ENCODE measurements at regions not wholly inside any gene's neighbourhood (a gene's known extent, or its start where the extent isn't known, plus 50 kb on each side); places are given as distances from the start of the nearest gene placed in this dataset.

DNA sequence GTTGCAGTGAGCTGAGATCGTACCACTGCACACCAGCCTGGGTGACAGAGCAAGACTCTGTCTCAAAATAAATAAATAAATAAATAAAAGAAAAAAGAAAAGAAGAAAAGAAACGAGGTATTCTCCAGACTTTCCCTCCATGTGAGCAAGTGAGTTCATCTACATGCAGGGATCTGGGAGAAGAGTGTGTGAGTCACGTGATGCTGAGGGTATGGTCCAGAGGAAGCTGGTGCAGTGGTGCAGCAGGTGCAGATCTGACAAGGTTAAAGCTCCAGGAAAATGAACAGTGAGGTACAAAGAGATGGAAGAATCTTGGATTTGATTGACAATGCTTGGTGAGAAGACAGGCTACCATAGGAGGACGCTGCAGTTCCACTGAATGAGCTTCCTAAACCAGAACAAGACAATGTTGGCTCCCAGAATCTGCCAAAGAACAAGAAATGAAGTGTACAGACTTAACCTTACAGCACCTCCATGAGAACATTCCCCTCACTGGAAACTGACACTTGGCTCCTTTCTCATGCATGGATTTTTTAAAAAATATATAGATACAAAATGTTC, 79.5 kb upstream of the BTBD3 start:
- WGBS, 2 experiments (ENCODE audit: extremely low coverage in 2 of 2, insufficient read length in 1 of 2), result no CpG with 5 or more reads among the region's 4 CpGs
- dilution Hi-C loops (cut with HindIII; ENCODE audit: low sequenced_read_pairs, unreplicated experiment), result no loop called here
- CTCF ChIA-PET, result no interaction called here

More for the DNA sequence above, 79.5 kb upstream of the BTBD3 start:
- no peak overlapping the region for H2BK5ac ChIP-seq (ENCODE audit: low read depth, low read length, poor library complexity, severe bottlenecking)
- in situ Hi-C loops (cut with MboI; ENCODE audit: low sequenced_read_pairs) (no loop called here), intact Hi-C loops (cut with micrococcal nuclease) (no loop called here)
- peaks cover under 1% of the 10 kb centered on the region; the same call in 1 of the 2 replicates for H3K4me1 ChIP-seq (ENCODE audit: control insufficient read depth, insufficient read depth, low read length)
- TF ChIP-seq BHLHE40 (IDR thresholded peaks at IDR 0.05; ENCODE audit: low read depth, low read length) (no peak), NFE2L2 (IDR thresholded peaks at IDR 0.05; ENCODE audit: low read depth, low read length) (no peak), RCOR1 (IDR thresholded peaks at IDR 0.05; ENCODE audit: insufficient replicate concordance, low read length) (no peak), MXI1 (IDR thresholded peaks at IDR 0.05; ENCODE audit: borderline replicate concordance, low read depth, low read length) (no peak), SMC3 (IDR thresholded peaks at IDR 0.05; ENCODE audit: low read depth, low read length) (no peak), CEBPB (IDR thresholded peaks at IDR 0.05; ENCODE audit: low read depth, low read length) (no peak)
- H3K18ac ChIP-seq (ENCODE audit: low read depth, low read length), result no peak overlapping the region
- no peak overlapping the region for H2BK120ac ChIP-seq (ENCODE audit: low read depth, low read length)
- H4K8ac ChIP-seq (ENCODE audit: low read depth in 2 of 2, low read length in 2 of 2), result no peak overlapping the region
- no peaks in the 10 kb centered on the region for H3K27me3 ChIP-seq (ENCODE audit: control insufficient read depth, insufficient read depth, low read length)
- no peak overlapping the region for H2AFZ ChIP-seq (replicated peaks; ENCODE audit: low read length, poor library complexity)
- no peak overlapping the region for H3K9ac ChIP-seq (ENCODE audit: low read depth, low read length)
- no peaks in the 10 kb centered on the region for H4K20me1 ChIP-seq (ENCODE audit: insufficient read depth, low read length)
- no peak overlapping the region for H3K27ac ChIP-seq (ENCODE audit: insufficient read depth, low read length)
- no peaks in the 10 kb centered on the region for H3K36me3 ChIP-seq (ENCODE audit: control insufficient read depth, insufficient read depth, low read length)
- H4K5ac ChIP-seq (ENCODE audit: low read depth, low read length), result no peak overlapping the region
- no peak overlapping the region for H3K4me3 ChIP-seq (ENCODE audit: insufficient read depth, low read depth, low read length)
- DNase-seq (no peak), ATAC-seq (ENCODE audit: low read depth) (no peak)
- H3K56ac ChIP-seq (ENCODE audit: extremely low read depth, insufficient read depth, low read length), result no peak overlapping the region
- no peak overlapping the region for H2BK20ac ChIP-seq (ENCODE audit: low read depth, low read length)
- no peak overlapping the region for H3K14ac ChIP-seq (replicated peaks; ENCODE audit: low read depth, low read length)
- no peak overlapping the region for H3K23ac ChIP-seq (ENCODE audit: low read depth, low read length)
- no peak overlapping the region for H2BK15ac ChIP-seq (ENCODE audit: low read depth, low read length)
- peaks cover 2% of the 10 kb centered on the region; the same call in 1 of the 2 replicates for H3K9me3 ChIP-seq (ENCODE audit: control insufficient read depth, insufficient read depth, low read length)
- no peak overlapping the region for H3K4ac ChIP-seq (ENCODE audit: low read depth, low read length)
- BruUV-seq (replicated peaks), result no TSS peak
- H2AK9ac ChIP-seq (replicated peaks; ENCODE audit: low read depth, low read length, poor library complexity), result no peak overlapping the region
- no peaks in the 10 kb centered on the region for H3K9me1 ChIP-seq (ENCODE audit: insufficient read depth, low read length)
- no peak overlapping the region for H3K4me2 ChIP-seq (ENCODE audit: low read depth, low read length)
- H2AK5ac ChIP-seq (ENCODE audit: low read depth, low read length), result no peak overlapping the region
- no peaks in the 10 kb centered on the region for H3K79me1 ChIP-seq (ENCODE audit: low read depth in 1 of 2, low read length in 2 of 2)
- H4K91ac ChIP-seq (ENCODE audit: insufficient read depth, low read depth, low read length), result no peak overlapping the region
- POLR2A ChIA-PET (ENCODE audit: unreplicated experiment), result no interaction called here
